ENCODE measurements at regions not wholly inside any gene's neighbourhood (a gene's known extent, or its start where the extent isn't known, plus 50 kb on each side); places are given as distances from the start of the nearest gene placed in this dataset.

DNA sequence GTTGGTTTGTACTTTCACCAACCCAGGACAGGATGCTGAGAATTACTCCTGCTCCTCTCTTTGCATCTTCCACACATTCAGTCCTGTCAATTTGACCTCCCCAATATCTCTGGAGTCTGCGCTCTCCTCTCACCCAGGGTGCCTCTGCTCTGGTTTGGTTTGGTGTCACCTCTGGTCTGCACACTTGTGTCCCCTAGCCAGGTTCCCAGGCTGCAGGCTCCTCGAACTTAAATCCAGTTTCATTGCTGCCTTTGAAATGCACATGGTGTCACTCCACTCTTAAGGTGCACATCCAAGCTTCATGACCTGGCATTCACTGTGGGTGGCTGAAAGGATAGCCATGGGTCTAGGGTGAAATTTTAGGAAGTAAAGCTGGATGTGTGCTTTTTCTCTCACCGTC lies 271.6 kb downstream of the RPS24 start:
- Histone ChIP-seq H3K27ac (no peak overlapping the region), H3K4me3 (no peak overlapping the region)
- DNase-seq (ENCODE audit: low spot score): peak; percentile 67
- TF ChIP-seq, protein P1, sequence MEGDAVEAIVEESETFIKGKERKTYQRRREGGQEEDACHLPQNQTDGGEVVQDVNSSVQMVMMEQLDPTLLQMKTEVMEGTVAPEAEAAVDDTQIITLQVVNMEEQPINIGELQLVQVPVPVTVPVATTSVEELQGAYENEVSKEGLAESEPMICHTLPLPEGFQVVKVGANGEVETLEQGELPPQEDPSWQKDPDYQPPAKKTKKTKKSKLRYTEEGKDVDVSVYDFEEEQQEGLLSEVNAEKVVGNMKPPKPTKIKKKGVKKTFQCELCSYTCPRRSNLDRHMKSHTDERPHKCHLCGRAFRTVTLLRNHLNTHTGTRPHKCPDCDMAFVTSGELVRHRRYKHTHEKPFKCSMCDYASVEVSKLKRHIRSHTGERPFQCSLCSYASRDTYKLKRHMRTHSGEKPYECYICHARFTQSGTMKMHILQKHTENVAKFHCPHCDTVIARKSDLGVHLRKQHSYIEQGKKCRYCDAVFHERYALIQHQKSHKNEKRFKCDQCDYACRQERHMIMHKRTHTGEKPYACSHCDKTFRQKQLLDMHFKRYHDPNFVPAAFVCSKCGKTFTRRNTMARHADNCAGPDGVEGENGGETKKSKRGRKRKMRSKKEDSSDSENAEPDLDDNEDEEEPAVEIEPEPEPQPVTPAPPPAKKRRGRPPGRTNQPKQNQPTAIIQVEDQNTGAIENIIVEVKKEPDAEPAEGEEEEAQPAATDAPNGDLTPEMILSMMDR (IDR thresholded peaks at IDR 0.05): no peak

DNA sequence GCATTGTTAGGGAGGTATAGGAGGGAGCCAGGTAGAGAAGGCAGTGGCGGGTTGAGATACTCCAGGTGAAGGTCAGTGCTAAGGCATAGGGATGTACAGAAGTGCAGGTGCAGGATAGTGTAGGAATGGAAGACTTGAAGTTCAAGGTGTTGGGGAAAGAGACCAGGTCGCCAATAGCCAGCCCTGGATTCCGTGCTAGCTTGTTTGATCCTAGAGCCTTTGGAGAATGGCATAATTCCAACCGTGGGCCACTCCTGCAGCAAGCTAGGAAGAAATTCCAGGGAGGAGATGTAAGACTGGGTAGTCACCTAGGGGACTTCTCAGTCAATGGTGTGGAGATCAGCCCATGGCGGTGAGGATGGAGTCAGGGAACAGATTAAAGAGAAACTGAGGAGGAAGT lies 272.7 kb downstream of the RPS24 start:
- TF ChIP-seq, protein P1 (IDR thresholded peaks at IDR 0.05): no peak
- Histone ChIP-seq H3K27ac (no peak overlapping the region), H3K4me3 (no peak overlapping the region)
- DNase-seq (ENCODE audit: low spot score): peak; percentile 45

DNA sequence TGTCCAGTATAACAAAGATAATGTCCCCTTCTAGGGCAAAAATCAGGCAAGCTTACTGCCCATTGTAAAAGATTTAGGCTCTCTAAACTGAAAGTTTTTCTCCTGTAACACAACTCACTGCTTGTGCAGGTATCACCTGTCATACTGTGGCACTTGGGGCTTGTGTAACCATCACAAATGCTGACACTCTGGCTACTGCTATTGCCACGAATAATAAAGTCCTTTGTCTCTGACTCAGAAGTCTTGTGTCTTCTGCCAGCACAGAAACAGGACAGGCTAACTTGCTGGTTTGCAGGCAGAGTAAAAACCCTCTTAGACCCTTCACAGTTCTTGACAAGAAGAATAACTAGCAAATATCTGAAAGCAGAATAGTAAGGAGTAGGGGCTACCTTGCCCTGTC lies 273.9 kb downstream of the RPS24 start:
- DNase-seq (ENCODE audit: low spot score): peak; percentile 16
- TF ChIP-seq, protein P1 (IDR thresholded peaks at IDR 0.05): no peak
- no peak overlapping the region for H3K27ac ChIP-seq
- H3K4me3 ChIP-seq: no peak overlapping the region

DNA sequence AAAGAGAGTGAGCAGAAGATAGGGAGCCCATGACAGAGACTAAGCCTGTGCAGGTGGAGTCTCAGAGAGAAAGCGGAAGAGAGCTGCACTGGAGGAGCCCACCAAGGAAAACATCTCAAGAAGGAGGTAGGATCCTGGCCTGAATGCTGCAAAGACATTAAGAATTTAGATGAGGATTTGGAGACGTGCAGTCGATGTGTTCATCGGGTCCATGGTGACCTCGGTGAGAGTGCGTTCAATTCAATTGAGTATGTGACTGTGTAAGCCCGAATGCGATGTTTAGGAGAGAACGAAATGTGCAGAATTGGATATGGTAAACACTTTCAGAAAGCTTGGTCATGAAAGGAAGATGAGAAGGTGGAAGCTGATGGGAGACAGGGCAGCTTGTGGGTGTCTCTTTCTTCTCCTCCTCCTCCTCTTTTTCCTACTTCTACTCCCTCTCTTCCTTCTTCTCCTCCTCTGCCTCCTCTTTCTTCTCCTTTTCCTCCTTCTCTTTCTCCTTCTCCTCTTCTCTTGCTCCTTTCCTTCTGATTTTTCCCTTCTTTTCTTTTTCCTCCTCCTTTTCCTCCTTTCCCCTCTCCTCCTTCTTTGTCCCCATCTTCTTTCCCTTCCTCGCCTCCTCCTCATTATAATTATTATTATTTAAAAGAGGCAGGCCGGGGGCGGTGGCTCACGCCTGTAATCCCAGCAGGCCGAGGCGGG lies 276.0 kb downstream of the RPS24 start:
- peak; percentile 28 for DNase-seq (ENCODE audit: low spot score)
- TF ChIP-seq, protein P1 (IDR thresholded peaks at IDR 0.05): no peak
- Histone ChIP-seq H3K27ac (no peak overlapping the region), H3K4me3 (no peak overlapping the region)

DNA sequence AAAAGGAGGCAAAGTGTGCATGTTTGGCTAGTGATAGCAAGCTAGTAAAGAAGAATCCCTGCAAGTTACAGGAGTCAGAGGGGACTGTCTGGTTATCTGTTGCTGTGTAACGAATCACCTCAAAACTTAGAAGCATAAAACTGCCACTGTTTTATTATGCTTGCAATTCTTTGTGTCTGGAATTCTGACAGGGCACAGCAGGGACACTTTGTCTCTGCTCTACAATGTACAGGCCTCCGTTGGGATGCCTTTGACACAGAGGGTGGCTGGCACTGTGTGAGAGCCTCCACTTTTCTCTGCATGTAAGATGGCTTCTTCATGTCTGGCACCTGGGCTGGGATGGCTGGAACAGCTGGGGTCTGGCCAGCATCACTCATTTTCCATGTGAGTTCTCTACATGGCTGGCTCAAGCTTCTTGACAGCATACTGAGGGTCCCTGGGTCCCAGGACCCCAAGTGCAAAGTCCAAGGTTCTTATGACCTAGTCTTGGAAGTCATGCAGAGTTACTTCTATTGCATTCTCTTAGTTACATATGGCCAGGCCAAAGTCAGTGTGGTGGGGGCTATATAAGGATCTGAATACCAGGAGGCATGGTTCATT lies 276.9 kb downstream of the RPS24 start:
- H3K4me3 ChIP-seq: no peak overlapping the region
- no peak overlapping the region for H3K27ac ChIP-seq
- TF ChIP-seq, protein P1 (IDR thresholded peaks at IDR 0.05): no peak
- peak; percentile 58 for DNase-seq (ENCODE audit: low spot score)

DNA sequence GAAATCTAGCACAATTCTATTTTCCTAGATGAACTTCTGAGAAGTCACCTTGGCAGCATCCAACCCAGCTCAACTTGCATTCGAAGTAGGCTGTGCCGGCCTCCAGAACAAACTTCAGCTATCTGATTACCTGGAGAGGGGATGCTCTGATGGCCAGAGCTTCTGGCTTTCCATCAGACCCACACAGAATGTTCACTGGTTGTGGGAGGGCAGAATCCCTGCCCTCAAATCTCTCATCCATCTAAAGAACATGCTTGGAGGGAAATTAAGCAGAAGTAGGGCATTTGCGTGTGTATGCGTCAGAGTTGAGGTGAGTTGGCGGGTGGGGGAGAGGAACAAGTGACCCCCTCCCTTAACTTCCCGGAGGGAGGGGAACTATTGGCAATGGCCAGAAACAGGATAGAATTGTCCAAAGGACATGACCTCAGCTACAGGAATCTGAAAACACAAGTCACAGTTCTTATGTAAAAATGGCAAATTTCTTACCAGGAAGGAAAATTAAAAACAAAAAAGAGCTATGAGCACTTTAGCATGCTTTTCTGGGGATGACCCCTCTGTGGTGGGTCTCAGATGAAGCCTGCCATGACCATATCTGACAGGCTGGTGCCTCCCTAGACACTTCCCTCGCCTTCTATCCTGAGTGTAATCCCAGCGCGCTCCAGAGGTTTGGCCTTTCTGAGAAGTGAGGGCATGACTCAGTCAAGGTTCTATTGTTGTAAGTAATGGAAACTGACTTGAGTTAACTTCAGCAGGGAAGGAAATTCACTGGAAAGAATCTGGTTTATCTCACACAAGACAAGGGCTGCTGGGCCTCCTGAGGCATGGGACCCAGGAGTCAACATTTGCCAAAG lies 278.8 kb downstream of the RPS24 start:
- no peak overlapping the region for H3K4me3 ChIP-seq
- H3K27ac ChIP-seq: peak overlapping the region in 1 of 2 donors; percentile 24
- TF ChIP-seq, protein P1 (IDR thresholded peaks at IDR 0.05): no peak
- DNase-seq (ENCODE audit: low spot score): peak; percentile 50

Measured in coronary artery (tissue), 2 donors.